ENCODE measurements at regions not wholly inside any gene's neighbourhood (a gene's known extent, or its start where the extent isn't known, plus 50 kb on each side); places are given as distances from the start of the nearest gene placed in this dataset.

DNA sequence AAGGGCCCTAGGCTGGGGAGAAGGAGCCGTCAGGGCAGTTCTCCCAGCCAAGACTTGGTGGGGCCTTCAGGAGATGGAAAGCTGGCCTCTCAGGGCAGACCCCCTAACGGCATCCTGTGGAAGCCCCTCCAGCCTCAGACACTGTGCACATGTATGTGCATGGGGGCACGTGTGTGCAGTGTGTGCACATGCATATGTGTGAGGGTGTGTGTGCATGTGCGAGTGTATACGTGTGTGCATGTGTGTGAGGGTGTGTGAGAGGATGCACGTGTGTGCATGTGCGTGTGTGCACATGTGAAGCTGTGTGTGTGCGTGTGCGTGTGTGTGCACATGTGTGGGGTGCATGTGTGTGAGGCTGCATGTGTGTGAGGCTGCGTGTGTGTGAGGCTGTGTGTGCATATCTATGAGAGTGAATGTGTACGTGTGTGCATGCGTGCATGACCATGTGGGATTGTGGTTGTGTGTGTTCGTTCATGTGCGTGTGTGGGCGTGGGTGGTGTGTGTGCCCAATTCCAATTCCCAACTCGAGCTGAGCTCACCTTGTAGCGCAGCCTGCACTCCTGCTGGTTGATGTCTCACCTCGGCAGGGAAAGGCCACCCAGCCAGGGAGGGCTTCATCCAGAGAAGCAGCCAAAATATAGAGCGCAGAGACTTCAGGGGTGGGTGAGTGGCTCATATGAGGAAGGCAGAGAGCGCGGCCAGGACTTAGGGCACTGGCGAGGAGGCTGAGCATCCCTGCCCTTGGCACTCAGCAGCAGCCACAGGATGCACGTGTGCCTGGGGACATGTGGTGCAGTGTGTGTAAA, 142.7 kb upstream of the PPP1R26 start:
- DNase-seq (ENCODE audit: low spot score) (no peak), FAIRE-seq (no peak)

DNA sequence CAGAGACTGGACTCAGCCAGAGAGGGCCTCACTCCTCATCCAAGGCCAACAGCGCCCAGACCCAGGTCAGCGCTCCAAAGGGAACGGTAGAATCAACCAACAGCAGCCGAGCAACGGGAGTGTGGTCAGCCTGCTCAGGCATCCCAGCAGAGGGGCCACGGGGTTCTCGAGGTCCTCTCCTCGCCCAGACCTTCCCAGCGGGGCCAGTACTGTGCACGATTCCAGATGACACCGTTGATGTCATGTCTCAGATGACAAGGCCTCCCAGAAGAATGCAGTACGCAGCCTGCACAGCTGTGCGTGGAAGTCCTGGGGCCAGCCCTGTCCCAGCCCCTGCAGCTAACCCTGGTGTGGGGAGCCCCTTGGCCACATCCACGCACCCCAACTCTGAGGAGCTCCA, 141.0 kb upstream of the PPP1R26 start:
- DNase-seq (ENCODE audit: low spot score): no peak
- no peak for FAIRE-seq

GRCh38 chr9:135339378-135339973, 140.1 kb upstream of the PPP1R26 start:
- FAIRE-seq (no peak), DNase-seq (ENCODE audit: low spot score) (no peak)

DNA sequence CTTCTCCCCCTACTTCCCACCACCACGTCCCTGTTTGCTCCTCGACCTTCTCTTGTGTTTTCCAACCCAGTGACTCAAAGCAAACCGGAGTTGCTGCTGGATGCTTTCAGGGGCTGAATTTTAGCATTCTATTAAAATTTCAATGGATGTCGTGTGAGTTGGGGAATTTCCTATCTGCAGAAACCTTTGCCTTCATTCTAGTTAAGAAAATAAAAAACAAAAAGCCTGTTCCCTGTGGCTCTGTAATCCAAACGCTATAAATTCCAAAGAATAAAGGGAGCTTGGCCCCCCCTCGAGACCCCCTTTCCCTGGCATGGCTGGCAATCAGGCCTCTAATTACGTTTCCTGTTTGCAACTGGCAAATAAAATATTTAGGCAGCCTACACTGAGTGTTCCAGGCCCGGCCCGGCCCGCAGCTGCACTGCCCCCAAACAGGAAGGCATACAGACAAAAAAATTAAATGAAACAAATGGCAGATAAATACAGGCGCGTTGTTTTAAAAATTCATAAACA, 139.4 kb upstream of the PPP1R26 start:
- DNase-seq (ENCODE audit: low spot score) (no peak), FAIRE-seq (no peak)

- no peak for FAIRE-seq
- no peak for DNase-seq (ENCODE audit: low spot score)
These were observed 138.7 kb upstream of the PPP1R26 start for GRCh38 chr9:135340726-135341475.

DNA sequence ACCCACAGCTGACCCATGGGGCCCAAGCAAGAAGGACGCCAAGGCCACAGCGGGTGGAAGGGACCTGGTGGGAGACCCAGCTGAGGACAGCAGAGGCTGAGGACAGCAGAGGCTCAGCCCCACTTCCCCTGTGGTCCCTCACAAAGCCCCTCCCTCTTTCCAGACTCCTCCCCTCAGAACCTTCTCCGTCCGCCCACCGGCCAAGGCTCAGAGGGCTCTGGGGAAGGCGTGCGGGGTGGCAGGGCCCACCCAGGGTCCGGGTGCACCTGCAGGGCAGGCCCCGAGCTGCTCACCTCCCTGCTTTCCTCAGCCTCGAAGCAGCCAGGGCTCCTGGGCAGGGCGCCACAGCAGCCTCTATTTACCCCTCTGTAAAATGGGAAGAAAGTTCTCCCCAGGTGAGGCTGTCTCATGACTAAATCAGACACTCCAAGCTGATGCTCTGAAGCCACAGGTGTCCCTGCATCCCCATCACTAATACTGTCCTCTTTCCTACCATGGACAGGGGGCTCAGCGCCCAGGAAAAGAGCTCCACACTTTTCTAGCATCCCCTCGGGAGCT, 137.9 kb upstream of the PPP1R26 start:
- FAIRE-seq (no peak), DNase-seq (ENCODE audit: low spot score) (no peak)

DNA sequence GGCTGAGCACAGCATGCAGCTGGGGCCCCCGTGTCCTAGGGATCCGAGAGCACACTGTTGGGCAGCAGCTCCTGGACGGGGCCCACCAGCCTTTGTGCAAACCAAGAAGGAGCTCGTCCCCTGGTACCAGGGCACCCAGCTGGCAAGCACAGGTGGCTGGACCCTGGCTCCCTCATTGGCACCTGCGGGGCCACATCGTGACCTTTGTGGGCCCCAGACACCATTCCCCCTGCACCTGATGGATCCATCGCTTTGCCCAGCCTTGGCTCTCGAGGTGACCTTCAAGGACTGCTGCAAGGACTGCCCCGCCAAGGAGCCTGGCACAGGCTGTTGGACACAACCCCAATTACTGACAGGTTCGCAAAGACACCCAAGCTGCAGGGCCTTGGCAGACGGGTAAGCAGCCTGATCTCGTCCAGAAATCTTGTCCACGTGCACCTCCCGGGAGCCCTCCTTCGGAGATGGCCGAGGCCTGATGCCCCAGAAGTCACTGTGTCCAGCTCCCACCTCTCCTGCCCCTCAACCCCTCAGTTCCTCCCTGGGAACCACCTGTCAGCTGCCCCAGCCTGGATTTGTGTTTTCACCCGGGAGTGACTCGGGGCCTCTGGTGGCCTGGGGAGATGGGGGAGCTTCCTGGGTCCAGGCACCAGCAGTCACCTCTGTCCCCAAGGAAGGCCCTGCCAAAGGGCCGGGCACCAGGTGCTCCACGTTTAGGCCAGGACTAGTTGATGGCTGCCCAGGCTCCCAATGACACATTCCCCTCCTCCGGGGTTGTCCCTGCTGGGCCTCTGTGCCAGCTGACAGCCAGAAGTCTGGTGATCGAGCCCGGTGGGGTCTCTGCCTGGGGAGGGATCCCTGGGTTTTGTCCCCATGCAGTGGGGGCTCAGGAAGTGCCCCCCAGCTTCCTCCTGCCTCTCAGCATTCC, 137.1 kb upstream of the PPP1R26 start:
- FAIRE-seq (no peak), DNase-seq (ENCODE audit: low spot score) (no peak)

- DNase-seq (ENCODE audit: low spot score): no peak
- no peak for FAIRE-seq
These were observed 136.4 kb upstream of the PPP1R26 start for GRCh38 chr9:135343136-135343535.

DNA sequence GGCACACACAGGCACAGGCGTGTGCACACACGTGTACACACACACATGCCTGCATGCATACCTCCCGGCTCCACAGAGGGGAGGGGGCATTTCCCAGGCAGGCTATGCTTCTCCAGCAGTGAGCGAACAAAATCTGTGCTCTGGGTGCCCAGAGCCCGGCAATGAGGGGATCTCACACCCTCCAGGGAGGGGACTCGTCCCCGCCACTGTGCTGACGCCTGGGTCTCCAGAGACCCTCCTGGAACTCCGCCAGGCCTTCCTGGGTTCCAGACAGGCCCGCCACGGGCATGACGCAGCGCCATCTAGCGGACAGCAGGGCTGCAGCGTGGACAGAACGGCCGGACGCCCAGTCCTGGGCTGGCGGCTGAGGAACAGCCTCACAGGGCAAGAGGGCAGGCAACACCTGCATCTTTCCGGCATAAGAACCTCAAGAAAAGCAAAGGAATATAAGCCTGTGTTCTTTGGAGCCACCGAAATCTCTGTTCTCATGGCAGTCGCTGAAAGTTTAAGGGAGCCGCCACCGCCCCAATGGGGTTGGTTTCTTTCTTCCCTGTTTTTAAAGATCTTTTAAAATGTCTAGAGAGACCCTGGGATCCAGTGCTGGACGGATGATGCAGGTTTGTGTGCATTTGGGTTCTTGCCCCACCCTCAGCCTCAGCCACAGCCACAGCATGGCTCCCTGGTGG, 135.6 kb upstream of the PPP1R26 start:
- FAIRE-seq: no peak
- DNase-seq (ENCODE audit: low spot score): no peak

DNA sequence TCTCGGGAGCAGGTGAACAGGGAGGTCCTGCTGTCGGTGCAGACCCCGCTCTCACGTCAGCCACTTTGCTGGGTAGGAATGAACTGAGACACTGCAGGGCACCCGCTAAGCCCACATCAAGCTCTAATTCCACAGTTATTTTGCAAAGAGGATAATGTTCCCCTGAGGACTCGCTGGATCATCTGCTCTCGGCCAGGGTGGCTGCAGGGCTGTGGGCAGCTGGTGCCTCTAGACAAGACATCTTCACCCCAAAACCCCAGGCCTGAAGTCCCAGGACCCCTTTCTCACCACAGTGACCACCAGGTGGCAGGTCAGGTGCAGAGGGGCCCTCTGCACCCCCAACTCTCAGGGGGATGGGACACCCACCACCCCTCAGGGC, 135.1 kb upstream of the PPP1R26 start:
- DNase-seq (ENCODE audit: low spot score) (no peak), FAIRE-seq (no peak)

GRCh38 chr9:135344915-135345500, 134.6 kb upstream of the PPP1R26 start:
- FAIRE-seq: no peak
- no peak for DNase-seq (ENCODE audit: low spot score)

DNA sequence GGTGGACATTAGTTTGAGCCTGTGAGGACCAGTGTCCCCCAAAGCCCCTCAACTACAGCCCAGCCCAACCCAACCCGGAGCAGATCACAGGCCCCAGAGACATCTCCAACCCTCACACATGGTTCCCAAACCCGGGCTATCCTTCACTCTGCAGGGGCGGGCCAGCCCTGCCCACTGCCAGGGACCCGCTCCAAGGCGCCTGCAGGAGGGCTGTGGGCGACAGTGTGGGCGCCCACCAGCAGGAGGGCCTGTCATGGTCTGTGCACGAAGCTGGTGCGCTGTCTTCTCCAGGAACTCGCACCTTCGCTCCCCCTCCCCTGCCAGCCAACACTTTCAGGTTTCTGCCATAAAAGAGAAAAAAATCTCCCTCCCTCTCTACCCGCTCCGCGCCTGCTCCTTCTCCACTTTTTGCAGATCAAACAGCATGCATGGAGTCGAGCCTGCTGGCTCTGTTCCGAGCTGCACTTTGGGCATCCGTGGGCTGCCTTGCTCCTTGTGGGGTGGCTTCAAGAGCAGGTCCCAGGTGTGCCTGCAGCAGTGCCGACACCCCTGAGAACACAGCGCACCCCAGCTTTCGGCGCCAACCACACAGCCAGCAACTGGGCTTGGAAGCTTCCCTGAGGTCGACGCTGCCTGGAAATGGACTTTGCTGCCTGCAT, 133.7 kb upstream of the PPP1R26 start:
- no peak for FAIRE-seq

DNA sequence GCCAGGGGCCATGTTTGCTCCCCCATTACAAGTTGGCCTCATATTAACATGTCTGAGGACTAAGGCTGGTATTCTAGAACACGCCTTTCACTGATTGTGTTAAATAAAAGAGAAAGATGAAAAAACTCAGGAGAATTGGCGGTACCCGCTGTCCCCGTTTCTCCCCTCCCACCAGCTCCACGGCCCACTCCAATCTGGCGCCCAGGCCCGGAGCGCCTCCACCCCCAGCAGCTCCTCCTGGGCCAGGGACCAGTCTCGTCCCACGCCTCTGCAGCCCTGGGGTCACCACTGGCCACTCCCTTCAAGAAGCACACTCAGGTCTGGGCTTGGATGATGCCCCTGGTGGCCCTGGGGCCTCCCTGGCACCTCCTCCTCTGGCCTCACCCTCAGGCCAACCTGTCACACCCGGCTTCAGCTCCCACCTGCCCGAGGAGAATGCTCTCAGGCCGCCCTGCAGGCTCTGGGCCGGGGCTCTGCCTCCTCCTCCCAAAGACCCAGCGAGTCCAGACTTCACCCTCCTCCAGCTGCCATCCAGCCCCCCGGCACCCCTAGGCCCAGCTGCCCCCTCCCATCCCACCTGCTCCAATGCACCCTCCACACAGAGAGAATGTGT, 133.0 kb upstream of the PPP1R26 start:
- FAIRE-seq: no peak

More for the DNA sequence above, 133.7 kb upstream of the PPP1R26 start:
- DNase-seq (ENCODE audit: low spot score): no peak

GRCh38 chr9:135347461-135347860, 132.1 kb upstream of the PPP1R26 start:
- FAIRE-seq: no peak
- no peak for DNase-seq (ENCODE audit: low spot score)

More for the DNA sequence above, 133.0 kb upstream of the PPP1R26 start:
- no peak for DNase-seq (ENCODE audit: low spot score)

- FAIRE-seq (no peak), DNase-seq (ENCODE audit: low spot score) (no peak)
These were observed 131.3 kb upstream of the PPP1R26 start for GRCh38 chr9:135348076-135348787.

DNA sequence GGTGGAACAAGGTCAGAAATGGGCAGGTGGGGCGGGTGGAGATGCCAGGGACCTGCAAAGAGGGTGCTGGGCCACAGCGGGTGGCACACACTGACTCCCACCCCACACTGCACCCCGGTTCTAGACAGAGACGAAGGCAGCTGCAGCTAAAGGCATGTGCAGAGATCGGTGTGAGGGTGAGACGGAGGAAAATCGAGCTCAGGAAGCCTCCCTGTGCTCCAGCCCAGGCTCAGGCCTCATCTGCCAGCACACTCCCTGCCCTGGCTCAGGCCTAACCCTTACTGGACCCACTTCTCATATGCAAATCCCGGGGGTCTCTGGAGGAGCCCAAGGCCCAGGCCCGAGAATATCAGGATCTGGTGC, 130.8 kb upstream of the PPP1R26 start:
- no peak for DNase-seq (ENCODE audit: low spot score)
- FAIRE-seq: no peak

- DNase-seq (ENCODE audit: low spot score) (no peak), FAIRE-seq (no peak)
These were observed 130.2 kb upstream of the PPP1R26 start for GRCh38 chr9:135349212-135350002.

GRCh38 chr9:135350003-135350315, 129.6 kb upstream of the PPP1R26 start:
- DNase-seq (ENCODE audit: low spot score) (no peak), FAIRE-seq (no peak)
